GM19324 (cell line): ENCODE measurements at regions not wholly inside any gene's neighbourhood (a gene's known extent, or its start where the extent isn't known, plus 50 kb on each side); places are given as distances from the start of the nearest gene placed in this dataset.
"Not testable (repeated sequence)": the region's sequence is repeated elsewhere in the genome, so short reads cannot be mapped to it uniquely, and the experiment has no call there.

Experiments
- ATAC-seq: cut with Tn5 transposase; IDR thresholded peaks from one replicate; pipeline ENCODE4 v1.9.1; 2021; ENCODE audit warnings: mild to moderate bottlenecking, moderate library complexity; ENCODE audit not compliant: unreplicated experiment, low FRiP score

GRCh38 chr6:139955366-139956155, 581.1 kb upstream of the CITED2 start:
- no peak for ATAC-seq

- no peak for ATAC-seq
These were observed 580.1 kb upstream of the CITED2 start for GRCh38 chr6:139954463-139955071.

- ATAC-seq, result not testable (repeated sequence)
These were observed 579.3 kb upstream of the CITED2 start for GRCh38 chr6:139953780-139954179.

GRCh38 chr6:139951172-139951571, 576.7 kb upstream of the CITED2 start:
- ATAC-seq, result no peak

- no peak for ATAC-seq
These were observed 570.5 kb upstream of the CITED2 start for GRCh38 chr6:139944976-139945375.

- ATAC-seq, result no peak
These were observed 569.7 kb upstream of the CITED2 start for GRCh38 chr6:139944131-139944530.

- ATAC-seq, result no peak
These were observed 568.9 kb upstream of the CITED2 start for GRCh38 chr6:139943391-139943790.

GRCh38 chr6:139942331-139942730, 567.9 kb upstream of the CITED2 start:
- no peak for ATAC-seq

- ATAC-seq, result no peak
These were observed 567.4 kb upstream of the CITED2 start for GRCh38 chr6:139941826-139942225.

GRCh38 chr6:139940741-139941729, 566.6 kb upstream of the CITED2 start:
- peak; percentile 94 for ATAC-seq

GRCh38 chr6:139939189-139939979, 564.9 kb upstream of the CITED2 start:
- no peak for ATAC-seq

- no peak for ATAC-seq
These were observed 558.2 kb upstream of the CITED2 start for GRCh38 chr6:139932671-139933070.

GRCh38 chr6:139931747-139932146, 557.3 kb upstream of the CITED2 start:
- ATAC-seq, result no peak

- ATAC-seq, result no peak
These were observed 553.4 kb upstream of the CITED2 start for GRCh38 chr6:139927742-139928305.

GRCh38 chr6:139927236-139927635, 552.8 kb upstream of the CITED2 start:
- no peak for ATAC-seq

- no peak for ATAC-seq
These were observed 552.3 kb upstream of the CITED2 start for GRCh38 chr6:139926711-139927110.

- no peak for ATAC-seq
These were observed 551.6 kb upstream of the CITED2 start for GRCh38 chr6:139925894-139926641.

GRCh38 chr6:139923964-139924475, 549.6 kb upstream of the CITED2 start:
- no peak for ATAC-seq

- no peak for ATAC-seq
These were observed 547.8 kb upstream of the CITED2 start for GRCh38 chr6:139922236-139922635.
